GM13976 (cell line): ENCODE measurements at regions not wholly inside any gene's neighbourhood (a gene's known extent, or its start where the extent isn't known, plus 50 kb on each side); places are given as distances from the start of the nearest gene placed in this dataset.
"Not testable (repeated sequence)": the region's sequence is repeated elsewhere in the genome, so short reads cannot be mapped to it uniquely, and the experiment has no call there.

Experiments used
- DNase-seq: peaks from one replicate; pipeline ENCODE4 v3.0.0; 2012; ENCODE audit warnings: low spot score
- in situ Hi-C: fragments of 300-500 bp; cut with MboI; formaldehyde crosslinking; loops from one replicate; pipeline ENCODE4 v1.12.0; 2022; ENCODE audit warnings: low sequenced_read_pairs, mixed read lengths, inconsistent platforms; ENCODE audit not compliant: unreplicated experiment
- TF ChIP-seq, protein P1 (sequence below): IDR thresholded peaks from 2 replicates; pipeline ENCODE4 v1.5.1; 2012; ENCODE audit warnings: borderline replicate concordance, mild to moderate bottlenecking; ENCODE audit not compliant: insufficient read depth; ENCODE audit errors: extremely low read depth, missing control alignments, control extremely low read depth

GRCh38 chr6:82442061-82442719 lies 78.6 kb downstream of the TPBG start:
- TF ChIP-seq, protein P1, sequence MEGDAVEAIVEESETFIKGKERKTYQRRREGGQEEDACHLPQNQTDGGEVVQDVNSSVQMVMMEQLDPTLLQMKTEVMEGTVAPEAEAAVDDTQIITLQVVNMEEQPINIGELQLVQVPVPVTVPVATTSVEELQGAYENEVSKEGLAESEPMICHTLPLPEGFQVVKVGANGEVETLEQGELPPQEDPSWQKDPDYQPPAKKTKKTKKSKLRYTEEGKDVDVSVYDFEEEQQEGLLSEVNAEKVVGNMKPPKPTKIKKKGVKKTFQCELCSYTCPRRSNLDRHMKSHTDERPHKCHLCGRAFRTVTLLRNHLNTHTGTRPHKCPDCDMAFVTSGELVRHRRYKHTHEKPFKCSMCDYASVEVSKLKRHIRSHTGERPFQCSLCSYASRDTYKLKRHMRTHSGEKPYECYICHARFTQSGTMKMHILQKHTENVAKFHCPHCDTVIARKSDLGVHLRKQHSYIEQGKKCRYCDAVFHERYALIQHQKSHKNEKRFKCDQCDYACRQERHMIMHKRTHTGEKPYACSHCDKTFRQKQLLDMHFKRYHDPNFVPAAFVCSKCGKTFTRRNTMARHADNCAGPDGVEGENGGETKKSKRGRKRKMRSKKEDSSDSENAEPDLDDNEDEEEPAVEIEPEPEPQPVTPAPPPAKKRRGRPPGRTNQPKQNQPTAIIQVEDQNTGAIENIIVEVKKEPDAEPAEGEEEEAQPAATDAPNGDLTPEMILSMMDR: no peak
- DNase-seq: no peak
- in situ Hi-C loops: no loop called here

GRCh38 chr6:82458147-82458546 lies 94.5 kb downstream of the TPBG start:
- TF ChIP-seq, protein P1: no peak
- DNase-seq: no peak
- in situ Hi-C loops: no loop called here

- TF ChIP-seq, protein P1: no peak
- no peak for DNase-seq
- in situ Hi-C loops: no loop called here
Measured at GRCh38 chr6:82458705-82459104, 95.1 kb downstream of the TPBG start.

- in situ Hi-C loops: no loop called here
- DNase-seq: no peak
- TF ChIP-seq, protein P1: no peak
Measured at GRCh38 chr6:82461536-82461935, 97.9 kb downstream of the TPBG start.

GRCh38 chr6:82467338-82467737 lies 103.7 kb downstream of the TPBG start:
- in situ Hi-C loops: no loop called here

DNA sequence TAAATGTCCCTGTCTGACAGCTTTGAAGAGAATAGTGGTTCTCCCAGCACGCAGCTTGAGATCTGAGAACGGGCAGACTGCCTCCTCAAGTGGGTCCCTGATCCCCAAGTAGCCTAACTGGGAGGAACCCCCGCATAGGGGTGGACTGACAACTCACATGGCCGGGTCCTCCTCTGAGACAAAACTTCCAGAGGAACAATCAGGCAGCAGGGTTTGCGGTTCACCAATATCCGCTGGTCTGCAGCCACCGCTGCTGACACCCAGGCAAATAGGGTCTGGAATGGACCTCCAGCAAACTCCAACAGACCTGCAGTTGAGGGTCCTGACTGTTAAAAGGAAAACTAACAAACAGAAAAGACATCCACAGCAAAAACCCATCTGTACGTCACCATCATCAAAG lies 106.5 kb downstream of the TPBG start:
- DNase-seq, in situ Hi-C loops: not testable (repeated sequence)

More at GRCh38 chr6:82467338-82467737, 103.7 kb downstream of the TPBG start:
- TF ChIP-seq, protein P1: no peak
- DNase-seq: no peak

DNA sequence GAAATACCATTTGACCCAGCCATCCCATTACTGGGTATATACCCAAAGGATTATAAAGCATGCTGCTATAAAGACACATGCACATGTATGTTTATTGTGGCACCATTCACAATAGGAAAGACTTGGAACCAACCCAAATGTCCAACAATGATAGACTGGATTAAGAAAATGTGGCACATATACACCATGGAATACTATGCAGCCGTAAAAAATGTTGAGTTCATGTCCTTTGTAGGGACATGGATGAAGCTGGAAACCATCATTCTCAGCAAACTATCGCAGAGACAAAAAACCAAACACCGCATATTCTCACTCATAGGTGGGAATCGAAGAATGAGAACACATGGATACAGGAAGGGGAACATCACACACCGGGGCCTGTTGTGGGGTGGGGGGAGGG lies 111.5 kb downstream of the TPBG start:
- DNase-seq, in situ Hi-C loops: not testable (repeated sequence)

DNA sequence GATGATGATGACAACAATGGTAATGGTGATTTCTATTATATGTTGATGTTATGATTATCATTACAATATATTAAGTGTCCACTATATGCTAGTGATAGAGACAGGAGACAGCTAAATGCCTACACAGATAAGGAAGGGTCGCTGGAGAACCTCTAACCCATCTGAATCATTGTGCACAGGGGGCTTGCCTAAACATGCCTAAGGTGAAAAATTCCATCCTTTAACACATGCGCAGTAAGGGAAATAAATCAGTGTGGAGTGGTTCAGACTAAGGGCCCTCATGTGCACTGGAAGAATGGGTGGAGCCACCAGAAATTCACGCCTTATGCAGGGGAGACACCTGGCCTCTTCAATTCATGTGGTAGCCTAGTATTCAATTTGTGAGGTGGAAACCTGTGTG lies 120.4 kb downstream of the TPBG start:
- TF ChIP-seq, protein P1: no peak
- DNase-seq: no peak
- in situ Hi-C loops: no loop called here
